GM23338 (cell line): ENCODE measurements at regions not wholly inside any gene's neighbourhood (a gene's known extent, or its start where the extent isn't known, plus 50 kb on each side); places are given as distances from the start of the nearest gene placed in this dataset.

Experiments used
- ATAC-seq: fragments of 200-7000 bp; cut with Tn5 transposase; 3 replicates; pipeline ENCODE4 v1.9.1; 2020
- DNase-seq: peaks from one replicate; pipeline ENCODE4 v3.0.0-alpha.2; 2015; ENCODE audit warnings: low spot score
- H2AFZ ChIP-seq: fragments of 200-600 bp; sonication (generic); 2 replicates; pipeline ENCODE4 v1.8.0; 2016; ENCODE audit warnings: antibody characterized with exemption, mild to moderate bottlenecking, moderate library complexity
- H3F3A ChIP-seq: fragments of 200-600 bp; sonication (generic); replicated peaks from 2 replicates; pipeline ENCODE4 v1.8.0; 2017; ENCODE audit warnings: antibody characterized with exemption, mixed run types, low read depth
- H3K27ac ChIP-seq: fragments of 200-600 bp; sonication (generic); 2 replicates; pipeline ENCODE4 v1.6.1; 2016; ENCODE audit warnings: low read depth
- H3K27me3 ChIP-seq: fragments of 200-600 bp; sonication (generic); 2 replicates; pipeline ENCODE4 v1.8.0; 2016; ENCODE audit warnings: mild to moderate bottlenecking, mixed run types, moderate library complexity; ENCODE audit not compliant: insufficient read depth
- H3K36me3 ChIP-seq: fragments of 200-600 bp; sonication (generic); 2 replicates; pipeline ENCODE4 v1.8.0; 2016; ENCODE audit warnings: mild to moderate bottlenecking; ENCODE audit not compliant: insufficient read depth
- H3K4me1 ChIP-seq: fragments of 200-600 bp; sonication (generic); 2 replicates; pipeline ENCODE4 v1.8.0; 2016; ENCODE audit warnings: mild to moderate bottlenecking, moderate library complexity; ENCODE audit not compliant: insufficient read depth
- H3K4me2 ChIP-seq: fragments of 200-600 bp; sonication (generic); 2 replicates; pipeline ENCODE4 v1.7.1; 2017; ENCODE audit warnings: mixed run types
- H3K4me3 ChIP-seq: fragments of 200-600 bp; sonication (generic); 2 replicates; pipeline ENCODE4 v1.6.1; 2016; ENCODE audit warnings: mixed run types
- H3K79me2 ChIP-seq: fragments of 200-600 bp; sonication (generic); replicated peaks from 2 replicates; pipeline ENCODE4 v1.8.0; 2017; ENCODE audit warnings: mild to moderate bottlenecking; ENCODE audit not compliant: insufficient read depth
- H3K9me2 ChIP-seq: fragments of 200-600 bp; sonication (generic); 2 replicates; pipeline ENCODE4 v1.8.0; 2017; ENCODE audit not compliant: insufficient read depth
- H4K20me1 ChIP-seq: fragments of 200-600 bp; sonication (generic); replicated peaks from 2 replicates; pipeline ENCODE4 v1.8.0; 2017; ENCODE audit warnings: mild to moderate bottlenecking; ENCODE audit not compliant: insufficient read depth
- H3K27ac Mint-ChIP-seq: 2 replicates; pipeline ENCODE4 v1.8.0; 2020; ENCODE audit warnings: inconsistent platforms, mild to moderate bottlenecking, moderate library complexity, mixed read lengths
- H3K27me3 Mint-ChIP-seq: 3 replicates; pipeline ENCODE4 v1.8.0; 2022; ENCODE audit warnings: low read depth, mild to moderate bottlenecking, moderate library complexity, mixed read lengths, inconsistent platforms; ENCODE audit not compliant: insufficient read depth, poor library complexity
- H3K36me3 Mint-ChIP-seq: 3 replicates; pipeline ENCODE4 v1.8.0; 2021; ENCODE audit warnings: low read depth, mild to moderate bottlenecking, inconsistent platforms, moderate library complexity, mixed read lengths
- H3K4me1 Mint-ChIP-seq: 3 replicates; pipeline ENCODE4 v1.8.0; 2020; ENCODE audit warnings: mild to moderate bottlenecking, inconsistent platforms, mixed read lengths
- H3K4me3 Mint-ChIP-seq: 3 replicates; pipeline ENCODE4 v1.8.0; 2021; ENCODE audit warnings: moderate library complexity, mild to moderate bottlenecking, inconsistent platforms, mixed read lengths
- H3K9me3 Mint-ChIP-seq: 3 replicates; pipeline ENCODE4 v1.8.0; 2020; ENCODE audit warnings: moderate library complexity, mild to moderate bottlenecking, inconsistent platforms, mixed read lengths
- EZH2 ChIP-seq: fragments of 200-600 bp; sonication (generic); IDR thresholded peaks from one replicate; pipeline ENCODE4 v1.8.0; 2017; ENCODE audit warnings: antibody characterized with exemption, mild to moderate bottlenecking, low read depth; ENCODE audit not compliant: unreplicated experiment
- EZH2phosphoT487 ChIP-seq: fragments of 200-600 bp; sonication (generic); IDR thresholded peaks from one replicate; pipeline ENCODE4 v1.8.1; 2018; ENCODE audit warnings: antibody characterized with exemption; ENCODE audit not compliant: unreplicated experiment
- JUNB ChIP-seq: IDR thresholded peaks from one replicate; pipeline ENCODE4 v1.6.1; 2016; ENCODE audit warnings: antibody characterized with exemption; ENCODE audit not compliant: unreplicated experiment
- ZNF114 ChIP-seq: fragments of 250-450 bp; sonication (Bioruptor Pico); IDR thresholded peaks from 2 replicates; pipeline ENCODE4 v1.5.0; 2020; ENCODE audit warnings: mild to moderate bottlenecking, moderate library complexity
- ZNF331 ChIP-seq: fragments of 250-450 bp; sonication (Bioruptor Pico); IDR thresholded peaks from 2 replicates; pipeline ENCODE4 v1.5.0; 2020; ENCODE audit warnings: low read depth, mild to moderate bottlenecking, moderate library complexity
- TF ChIP-seq, protein P1 (sequence below): fragments of 250-450 bp; sonication (Bioruptor Pico); IDR thresholded peaks from 2 replicates; pipeline ENCODE4 v1.5.0; 2020; ENCODE audit warnings: mild to moderate bottlenecking, moderate library complexity
- TF ChIP-seq, protein P2 (sequence below): IDR thresholded peaks from one replicate; pipeline ENCODE4 v1.6.1; 2018; ENCODE audit warnings: antibody characterized with exemption; ENCODE audit not compliant: unreplicated experiment

DNA sequence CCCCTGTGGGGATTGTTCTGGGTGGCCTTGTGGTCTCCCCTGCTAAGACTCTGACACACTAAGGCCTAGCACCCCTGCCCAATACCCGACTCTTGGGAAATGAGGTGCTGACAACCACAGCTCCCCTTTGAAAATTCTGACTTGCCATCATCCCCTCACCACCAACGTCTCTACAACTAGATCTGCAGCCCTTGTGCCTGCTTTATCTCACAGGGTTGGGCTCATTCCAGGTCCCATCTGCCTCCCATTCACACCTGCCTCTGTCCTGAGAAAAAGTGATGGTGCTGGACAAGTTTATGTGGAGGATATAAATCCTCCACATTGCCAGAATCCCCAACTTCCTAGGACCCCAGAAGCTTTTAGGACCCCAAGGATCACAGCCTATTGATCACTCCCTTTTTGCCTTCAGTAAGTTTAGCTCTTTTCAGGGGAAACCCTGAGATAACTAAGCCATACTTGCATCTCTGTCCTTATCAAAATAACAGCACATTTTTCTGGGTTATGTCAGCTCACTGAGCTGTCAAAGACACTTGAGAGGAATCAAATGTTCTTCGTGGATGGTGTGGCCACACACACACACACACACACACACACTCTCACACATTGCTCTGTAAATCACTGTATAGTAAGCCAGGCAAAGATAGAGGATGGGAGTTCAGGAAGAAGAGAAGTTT is 136.8 kb upstream of the CES5A start:
- no peaks in the 10 kb centered on the region for H3K36me3 Mint-ChIP-seq
- TF ChIP-seq EZH2phosphoT487, result no peak
- no peak for TF ChIP-seq EZH2
- TF ChIP-seq ZNF114 (CRISPR knock-in tag), result no peak
- no peak for TF ChIP-seq JUNB
- TF ChIP-seq, protein P1, sequence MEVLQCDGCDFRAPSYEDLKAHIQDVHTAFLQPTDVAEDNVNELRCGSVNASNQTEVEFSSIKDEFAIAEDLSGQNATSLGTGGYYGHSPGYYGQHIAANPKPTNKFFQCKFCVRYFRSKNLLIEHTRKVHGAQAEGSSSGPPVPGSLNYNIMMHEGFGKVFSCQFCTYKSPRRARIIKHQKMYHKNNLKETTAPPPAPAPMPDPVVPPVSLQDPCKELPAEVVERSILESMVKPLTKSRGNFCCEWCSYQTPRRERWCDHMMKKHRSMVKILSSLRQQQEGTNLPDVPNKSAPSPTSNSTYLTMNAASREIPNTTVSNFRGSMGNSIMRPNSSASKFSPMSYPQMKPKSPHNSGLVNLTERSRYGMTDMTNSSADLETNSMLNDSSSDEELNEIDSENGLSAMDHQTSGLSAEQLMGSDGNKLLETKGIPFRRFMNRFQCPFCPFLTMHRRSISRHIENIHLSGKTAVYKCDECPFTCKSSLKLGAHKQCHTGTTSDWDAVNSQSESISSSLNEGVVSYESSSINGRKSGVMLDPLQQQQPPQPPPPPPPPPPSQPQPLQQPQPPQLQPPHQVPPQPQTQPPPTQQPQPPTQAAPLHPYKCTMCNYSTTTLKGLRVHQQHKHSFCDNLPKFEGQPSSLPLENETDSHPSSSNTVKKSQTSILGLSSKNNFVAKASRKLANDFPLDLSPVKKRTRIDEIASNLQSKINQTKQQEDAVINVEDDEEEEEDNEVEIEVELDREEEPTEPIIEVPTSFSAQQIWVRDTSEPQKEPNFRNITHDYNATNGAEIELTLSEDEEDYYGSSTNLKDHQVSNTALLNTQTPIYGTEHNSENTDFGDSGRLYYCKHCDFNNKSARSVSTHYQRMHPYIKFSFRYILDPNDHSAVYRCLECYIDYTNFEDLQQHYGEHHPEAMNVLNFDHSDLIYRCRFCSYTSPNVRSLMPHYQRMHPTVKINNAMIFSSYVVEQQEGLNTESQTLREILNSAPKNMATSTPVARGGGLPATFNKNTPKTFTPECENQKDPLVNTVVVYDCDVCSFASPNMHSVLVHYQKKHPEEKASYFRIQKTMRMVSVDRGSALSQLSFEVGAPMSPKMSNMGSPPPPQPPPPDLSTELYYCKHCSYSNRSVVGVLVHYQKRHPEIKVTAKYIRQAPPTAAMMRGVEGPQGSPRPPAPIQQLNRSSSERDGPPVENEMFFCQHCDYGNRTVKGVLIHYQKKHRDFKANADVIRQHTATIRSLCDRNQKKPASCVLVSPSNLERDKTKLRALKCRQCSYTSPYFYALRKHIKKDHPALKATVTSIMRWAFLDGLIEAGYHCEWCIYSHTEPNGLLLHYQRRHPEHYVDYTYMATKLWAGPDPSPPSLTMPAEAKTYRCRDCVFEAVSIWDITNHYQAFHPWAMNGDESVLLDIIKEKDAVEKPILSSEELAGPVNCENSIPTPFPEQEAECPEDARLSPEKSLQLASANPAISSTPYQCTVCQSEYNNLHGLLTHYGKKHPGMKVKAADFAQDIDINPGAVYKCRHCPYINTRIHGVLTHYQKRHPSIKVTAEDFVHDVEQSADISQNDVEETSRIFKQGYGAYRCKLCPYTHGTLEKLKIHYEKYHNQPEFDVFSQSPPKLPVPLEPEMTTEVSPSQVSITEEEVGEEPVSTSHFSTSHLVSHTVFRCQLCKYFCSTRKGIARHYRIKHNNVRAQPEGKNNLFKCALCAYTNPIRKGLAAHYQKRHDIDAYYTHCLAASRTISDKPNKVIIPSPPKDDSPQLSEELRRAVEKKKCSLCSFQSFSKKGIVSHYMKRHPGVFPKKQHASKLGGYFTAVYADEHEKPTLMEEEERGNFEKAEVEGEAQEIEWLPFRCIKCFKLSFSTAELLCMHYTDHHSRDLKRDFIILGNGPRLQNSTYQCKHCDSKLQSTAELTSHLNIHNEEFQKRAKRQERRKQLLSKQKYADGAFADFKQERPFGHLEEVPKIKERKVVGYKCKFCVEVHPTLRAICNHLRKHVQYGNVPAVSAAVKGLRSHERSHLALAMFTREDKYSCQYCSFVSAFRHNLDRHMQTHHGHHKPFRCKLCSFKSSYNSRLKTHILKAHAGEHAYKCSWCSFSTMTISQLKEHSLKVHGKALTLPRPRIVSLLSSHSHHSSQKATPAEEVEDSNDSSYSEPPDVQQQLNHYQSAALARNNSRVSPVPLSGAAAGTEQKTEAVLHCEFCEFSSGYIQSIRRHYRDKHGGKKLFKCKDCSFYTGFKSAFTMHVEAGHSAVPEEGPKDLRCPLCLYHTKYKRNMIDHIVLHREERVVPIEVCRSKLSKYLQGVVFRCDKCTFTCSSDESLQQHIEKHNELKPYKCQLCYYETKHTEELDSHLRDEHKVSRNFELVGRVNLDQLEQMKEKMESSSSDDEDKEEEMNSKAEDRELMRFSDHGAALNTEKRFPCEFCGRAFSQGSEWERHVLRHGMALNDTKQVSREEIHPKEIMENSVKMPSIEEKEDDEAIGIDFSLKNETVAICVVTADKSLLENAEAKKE, result no peak
- TF ChIP-seq ZNF331, result no peak
- TF ChIP-seq, protein P2, sequence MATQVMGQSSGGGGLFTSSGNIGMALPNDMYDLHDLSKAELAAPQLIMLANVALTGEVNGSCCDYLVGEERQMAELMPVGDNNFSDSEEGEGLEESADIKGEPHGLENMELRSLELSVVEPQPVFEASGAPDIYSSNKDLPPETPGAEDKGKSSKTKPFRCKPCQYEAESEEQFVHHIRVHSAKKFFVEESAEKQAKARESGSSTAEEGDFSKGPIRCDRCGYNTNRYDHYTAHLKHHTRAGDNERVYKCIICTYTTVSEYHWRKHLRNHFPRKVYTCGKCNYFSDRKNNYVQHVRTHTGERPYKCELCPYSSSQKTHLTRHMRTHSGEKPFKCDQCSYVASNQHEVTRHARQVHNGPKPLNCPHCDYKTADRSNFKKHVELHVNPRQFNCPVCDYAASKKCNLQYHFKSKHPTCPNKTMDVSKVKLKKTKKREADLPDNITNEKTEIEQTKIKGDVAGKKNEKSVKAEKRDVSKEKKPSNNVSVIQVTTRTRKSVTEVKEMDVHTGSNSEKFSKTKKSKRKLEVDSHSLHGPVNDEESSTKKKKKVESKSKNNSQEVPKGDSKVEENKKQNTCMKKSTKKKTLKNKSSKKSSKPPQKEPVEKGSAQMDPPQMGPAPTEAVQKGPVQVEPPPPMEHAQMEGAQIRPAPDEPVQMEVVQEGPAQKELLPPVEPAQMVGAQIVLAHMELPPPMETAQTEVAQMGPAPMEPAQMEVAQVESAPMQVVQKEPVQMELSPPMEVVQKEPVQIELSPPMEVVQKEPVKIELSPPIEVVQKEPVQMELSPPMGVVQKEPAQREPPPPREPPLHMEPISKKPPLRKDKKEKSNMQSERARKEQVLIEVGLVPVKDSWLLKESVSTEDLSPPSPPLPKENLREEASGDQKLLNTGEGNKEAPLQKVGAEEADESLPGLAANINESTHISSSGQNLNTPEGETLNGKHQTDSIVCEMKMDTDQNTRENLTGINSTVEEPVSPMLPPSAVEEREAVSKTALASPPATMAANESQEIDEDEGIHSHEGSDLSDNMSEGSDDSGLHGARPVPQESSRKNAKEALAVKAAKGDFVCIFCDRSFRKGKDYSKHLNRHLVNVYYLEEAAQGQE, result no peak
- no peak overlapping the region for H3K27ac Mint-ChIP-seq
- no peaks in the 10 kb centered on the region for H3F3A ChIP-seq
- no peaks in the 10 kb centered on the region for H3K9me3 Mint-ChIP-seq
- no peak overlapping the region for H3K4me3 ChIP-seq
- DNase-seq, result no peak
- peaks cover 4% of the 10 kb centered on the region; the same call in 2 of the 3 replicates for H3K4me1 Mint-ChIP-seq
- H3K4me2 ChIP-seq, result no peak overlapping the region
- H3K27me3 Mint-ChIP-seq, result no peaks in the 10 kb centered on the region
- H3K27me3 ChIP-seq, result no peaks in the 10 kb centered on the region
- H4K20me1 ChIP-seq, result no peaks in the 10 kb centered on the region
- no peaks in the 10 kb centered on the region for H3K36me3 ChIP-seq
- no peaks in the 10 kb centered on the region for H3K9me2 ChIP-seq
- ATAC-seq, result no peak
- H2AFZ ChIP-seq, result no peak overlapping the region
- no peak overlapping the region for H3K4me3 Mint-ChIP-seq
- H3K27ac ChIP-seq, result no peak overlapping the region
- H3K79me2 ChIP-seq, result no peaks in the 10 kb centered on the region
- no peaks in the 10 kb centered on the region for H3K4me1 ChIP-seq
